ENCODE measurements at regions not wholly inside any gene's neighbourhood (a gene's known extent, or its start where the extent isn't known, plus 50 kb on each side); places are given as distances from the start of the nearest gene placed in this dataset.

DNA sequence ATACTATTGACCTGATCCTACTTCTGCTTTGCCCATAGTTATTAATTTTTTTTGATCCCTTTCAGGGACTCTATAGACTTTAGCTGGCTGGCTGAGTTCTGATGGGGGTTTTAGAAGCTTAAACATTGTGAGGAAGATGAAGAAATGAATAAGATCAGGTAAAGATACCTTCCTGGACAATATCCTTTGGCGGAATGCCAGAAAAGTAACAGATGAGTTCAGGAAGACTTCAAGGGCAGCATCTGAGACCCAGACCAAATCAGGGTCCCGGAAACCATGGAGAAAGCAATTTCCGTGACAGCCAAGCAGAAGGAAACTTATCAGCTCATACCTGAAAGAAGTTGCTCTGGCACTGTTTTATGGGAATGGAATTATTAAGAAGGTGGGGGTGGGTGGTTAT is 100.4 kb downstream of the XCL2 start:
- no peak for TF ChIP-seq EP300 (IDR thresholded peaks at IDR 0.05; ENCODE audit: borderline replicate concordance)
- TF ChIP-seq, protein P1, sequence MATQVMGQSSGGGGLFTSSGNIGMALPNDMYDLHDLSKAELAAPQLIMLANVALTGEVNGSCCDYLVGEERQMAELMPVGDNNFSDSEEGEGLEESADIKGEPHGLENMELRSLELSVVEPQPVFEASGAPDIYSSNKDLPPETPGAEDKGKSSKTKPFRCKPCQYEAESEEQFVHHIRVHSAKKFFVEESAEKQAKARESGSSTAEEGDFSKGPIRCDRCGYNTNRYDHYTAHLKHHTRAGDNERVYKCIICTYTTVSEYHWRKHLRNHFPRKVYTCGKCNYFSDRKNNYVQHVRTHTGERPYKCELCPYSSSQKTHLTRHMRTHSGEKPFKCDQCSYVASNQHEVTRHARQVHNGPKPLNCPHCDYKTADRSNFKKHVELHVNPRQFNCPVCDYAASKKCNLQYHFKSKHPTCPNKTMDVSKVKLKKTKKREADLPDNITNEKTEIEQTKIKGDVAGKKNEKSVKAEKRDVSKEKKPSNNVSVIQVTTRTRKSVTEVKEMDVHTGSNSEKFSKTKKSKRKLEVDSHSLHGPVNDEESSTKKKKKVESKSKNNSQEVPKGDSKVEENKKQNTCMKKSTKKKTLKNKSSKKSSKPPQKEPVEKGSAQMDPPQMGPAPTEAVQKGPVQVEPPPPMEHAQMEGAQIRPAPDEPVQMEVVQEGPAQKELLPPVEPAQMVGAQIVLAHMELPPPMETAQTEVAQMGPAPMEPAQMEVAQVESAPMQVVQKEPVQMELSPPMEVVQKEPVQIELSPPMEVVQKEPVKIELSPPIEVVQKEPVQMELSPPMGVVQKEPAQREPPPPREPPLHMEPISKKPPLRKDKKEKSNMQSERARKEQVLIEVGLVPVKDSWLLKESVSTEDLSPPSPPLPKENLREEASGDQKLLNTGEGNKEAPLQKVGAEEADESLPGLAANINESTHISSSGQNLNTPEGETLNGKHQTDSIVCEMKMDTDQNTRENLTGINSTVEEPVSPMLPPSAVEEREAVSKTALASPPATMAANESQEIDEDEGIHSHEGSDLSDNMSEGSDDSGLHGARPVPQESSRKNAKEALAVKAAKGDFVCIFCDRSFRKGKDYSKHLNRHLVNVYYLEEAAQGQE (IDR thresholded peaks at IDR 0.05; ENCODE audit: low read depth): no peak
